Fibroblast of skin of left quadriceps (primary cell): ENCODE measurements at regions not wholly inside any gene's neighbourhood (a gene's known extent, or its start where the extent isn't known, plus 50 kb on each side); places are given as distances from the start of the nearest gene placed in this dataset.
"Not testable (repeated sequence)": the region's sequence is repeated elsewhere in the genome, so short reads cannot be mapped to it uniquely, and the experiment has no call there.

ENCODE experiments used
- DNase-seq, 2 experiments: peaks; one replicate each; pipeline ENCODE4 v3.0.0-alpha.2; 2013; ENCODE audit warnings: low read depth in 2 of 2

GRCh38 chr22:49659281-49659923, 168.3 kb downstream of the BRD1 start:
- no peak for DNase-seq

- no peak for DNase-seq
Observed at GRCh38 chr22:49658902-49659280, 168.8 kb downstream of the BRD1 start.

GRCh38 chr22:49657974-49658590, 169.6 kb downstream of the BRD1 start:
- no peak for DNase-seq

- DNase-seq, result no peak
Observed at GRCh38 chr22:49657275-49657973, 170.2 kb downstream of the BRD1 start.

- DNase-seq, result not testable (repeated sequence)
Observed at GRCh38 chr22:49656883-49657274, 170.8 kb downstream of the BRD1 start.

- no peak for DNase-seq
Observed at GRCh38 chr22:49656291-49656851, 171.3 kb downstream of the BRD1 start.

GRCh38 chr22:49655168-49655812, 172.4 kb downstream of the BRD1 start:
- DNase-seq, result no peak

- DNase-seq, result no peak
Observed at GRCh38 chr22:49650336-49651241, 177.1 kb downstream of the BRD1 start.

GRCh38 chr22:49649166-49650068, 178.3 kb downstream of the BRD1 start:
- no peak for DNase-seq

- DNase-seq, result no peak
Observed at GRCh38 chr22:49648053-49648452, 179.6 kb downstream of the BRD1 start.

GRCh38 chr22:49647627-49648026, 180.0 kb downstream of the BRD1 start:
- no peak for DNase-seq

GRCh38 chr22:49646876-49647275, 180.8 kb downstream of the BRD1 start:
- DNase-seq, result no peak

- DNase-seq, result no peak
Observed at GRCh38 chr22:49645791-49646550, 181.7 kb downstream of the BRD1 start.

GRCh38 chr22:49645257-49645656, 182.4 kb downstream of the BRD1 start:
- no peak for DNase-seq

GRCh38 chr22:49643998-49644397, 183.7 kb downstream of the BRD1 start:
- DNase-seq, result no peak

- DNase-seq, result no peak
Observed at GRCh38 chr22:49643466-49643865, 184.2 kb downstream of the BRD1 start.

- DNase-seq, result no peak
Observed at GRCh38 chr22:49642741-49643140, 184.9 kb downstream of the BRD1 start.

GRCh38 chr22:49642331-49642730, 185.3 kb downstream of the BRD1 start:
- DNase-seq, result no peak

- no peak for DNase-seq
Observed at GRCh38 chr22:49641770-49642313, 185.8 kb downstream of the BRD1 start.
